ENCODE measurements at regions not wholly inside any gene's neighbourhood (a gene's known extent, or its start where the extent isn't known, plus 50 kb on each side); places are given as distances from the start of the nearest gene placed in this dataset.
"Not testable (repeated sequence)": the region's sequence is repeated elsewhere in the genome, so short reads cannot be mapped to it uniquely, and the experiment has no call there.

DNA sequence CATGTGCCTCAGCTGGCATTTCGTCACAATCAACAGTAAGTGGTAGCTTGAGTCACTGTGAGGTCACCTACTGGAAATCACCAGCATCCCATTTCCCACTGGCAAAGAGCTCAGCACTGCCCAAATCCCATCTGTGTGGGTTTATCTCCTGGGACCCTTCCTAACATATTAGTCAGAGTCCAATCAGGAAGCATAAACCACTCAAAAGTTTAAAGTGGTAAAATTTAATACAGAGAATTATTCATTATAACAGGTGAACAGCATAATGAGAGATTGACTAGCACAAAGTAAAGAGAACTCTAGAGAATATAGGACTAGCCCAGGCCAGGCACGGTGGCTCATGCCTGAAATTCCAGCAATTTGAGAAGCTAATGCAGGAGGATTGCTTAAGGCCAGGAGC, 107.1 kb upstream of the TP53BP2 start:
- not testable (repeated sequence) for TF ChIP-seq POLR2A, EP300 (IDR thresholded peaks at IDR 0.05)
- TF ChIP-seq, protein P1, sequence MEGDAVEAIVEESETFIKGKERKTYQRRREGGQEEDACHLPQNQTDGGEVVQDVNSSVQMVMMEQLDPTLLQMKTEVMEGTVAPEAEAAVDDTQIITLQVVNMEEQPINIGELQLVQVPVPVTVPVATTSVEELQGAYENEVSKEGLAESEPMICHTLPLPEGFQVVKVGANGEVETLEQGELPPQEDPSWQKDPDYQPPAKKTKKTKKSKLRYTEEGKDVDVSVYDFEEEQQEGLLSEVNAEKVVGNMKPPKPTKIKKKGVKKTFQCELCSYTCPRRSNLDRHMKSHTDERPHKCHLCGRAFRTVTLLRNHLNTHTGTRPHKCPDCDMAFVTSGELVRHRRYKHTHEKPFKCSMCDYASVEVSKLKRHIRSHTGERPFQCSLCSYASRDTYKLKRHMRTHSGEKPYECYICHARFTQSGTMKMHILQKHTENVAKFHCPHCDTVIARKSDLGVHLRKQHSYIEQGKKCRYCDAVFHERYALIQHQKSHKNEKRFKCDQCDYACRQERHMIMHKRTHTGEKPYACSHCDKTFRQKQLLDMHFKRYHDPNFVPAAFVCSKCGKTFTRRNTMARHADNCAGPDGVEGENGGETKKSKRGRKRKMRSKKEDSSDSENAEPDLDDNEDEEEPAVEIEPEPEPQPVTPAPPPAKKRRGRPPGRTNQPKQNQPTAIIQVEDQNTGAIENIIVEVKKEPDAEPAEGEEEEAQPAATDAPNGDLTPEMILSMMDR (IDR thresholded peaks at IDR 0.05) = not testable (repeated sequence)
